Suprapubic skin (tissue), 4 donors: ENCODE measurements at regions not wholly inside any gene's neighbourhood (a gene's known extent, or its start where the extent isn't known, plus 50 kb on each side); places are given as distances from the start of the nearest gene placed in this dataset.

Source experiments
- DNase-seq, 2 donors: peaks; one replicate each; pipeline ENCODE4 v3.0.0-alpha.2; 2019; ENCODE audit warnings: low spot score in 2 of 2
- H3K27ac ChIP-seq: fragments of 200-600 bp; sonication (generic); one replicate; pipeline ENCODE4 v1.5.1; 2019
- H3K27me3 ChIP-seq: fragments of 200-600 bp; sonication (generic); one replicate; pipeline ENCODE4 v1.5.1; 2019
- H3K36me3 ChIP-seq: fragments of 200-600 bp; sonication (generic); one replicate; pipeline ENCODE4 v1.5.1; 2019
- H3K4me1 ChIP-seq: fragments of 200-600 bp; sonication (generic); one replicate; pipeline ENCODE4 v1.5.1; 2019
- H3K4me3 ChIP-seq: fragments of 200-600 bp; sonication (generic); one replicate; pipeline ENCODE4 v1.5.1; 2019; ENCODE audit warnings: mild to moderate bottlenecking
- H3K9me3 ChIP-seq: fragments of 200-600 bp; sonication (generic); one replicate; pipeline ENCODE4 v1.5.1; 2019
- EP300 ChIP-seq: sonication (generic); formaldehyde crosslinking; IDR thresholded peaks from one replicate; pipeline ENCODE4 v1.6.1; 2017; ENCODE audit warnings: antibody characterized with exemption
- POLR2A ChIP-seq, 2 donors: fragments of 450-650 bp; IDR thresholded peaks; one replicate each; pipeline ENCODE4 v1.6.1; 2017; ENCODE audit warnings: antibody characterized with exemption in 2 of 2, mild to moderate bottlenecking in 2 of 2, moderate library complexity in 2 of 2
- POLR2AphosphoS5 ChIP-seq, 3 donors: sonication (generic); formaldehyde crosslinking; IDR thresholded peaks; one replicate each; pipeline ENCODE4 v1.6.1; 2017; ENCODE audit warnings: antibody characterized with exemption in 3 of 3
- WGBS: methylation state at CpG from one replicate; pipeline ENCODE4 v1.1.5; 2018; 5-methylcytosine and 5-hydroxymethylcytosine counted together
- TF ChIP-seq, protein P1 (sequence below), 2 donors: fragments of 200-600 bp in 1 of 2; fragments of 450-650 bp in 1 of 2; sonication (generic) in 1 of 2; IDR thresholded peaks; one replicate each; pipeline ENCODE4 v1.5.1; 2016 to 2019; ENCODE audit warnings: antibody characterized with exemption in 2 of 2, mild to moderate bottlenecking in 1 of 2, moderate library complexity in 1 of 2

DNA sequence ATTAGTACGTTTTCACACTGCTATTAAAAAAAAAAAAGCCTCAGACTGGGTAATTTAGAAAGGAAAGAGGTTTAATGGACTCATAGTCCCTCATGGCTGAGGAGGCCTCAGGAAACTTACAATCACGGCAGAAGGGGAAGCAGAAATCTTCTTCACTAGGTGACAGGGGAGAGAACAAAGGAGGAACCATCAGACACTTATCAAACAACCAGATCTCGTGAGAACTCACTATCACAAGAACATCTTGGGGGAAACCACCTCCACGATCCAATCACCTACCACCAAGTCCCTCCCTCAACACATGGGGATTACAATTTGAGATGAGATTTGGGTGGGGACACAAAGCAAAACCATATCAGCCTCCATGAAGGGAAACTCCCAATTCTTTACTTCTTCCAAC is 85.2 kb upstream of the MAFB start:
- H3K9me3 ChIP-seq, result no peaks in the 10 kb centered on the region

DNA sequence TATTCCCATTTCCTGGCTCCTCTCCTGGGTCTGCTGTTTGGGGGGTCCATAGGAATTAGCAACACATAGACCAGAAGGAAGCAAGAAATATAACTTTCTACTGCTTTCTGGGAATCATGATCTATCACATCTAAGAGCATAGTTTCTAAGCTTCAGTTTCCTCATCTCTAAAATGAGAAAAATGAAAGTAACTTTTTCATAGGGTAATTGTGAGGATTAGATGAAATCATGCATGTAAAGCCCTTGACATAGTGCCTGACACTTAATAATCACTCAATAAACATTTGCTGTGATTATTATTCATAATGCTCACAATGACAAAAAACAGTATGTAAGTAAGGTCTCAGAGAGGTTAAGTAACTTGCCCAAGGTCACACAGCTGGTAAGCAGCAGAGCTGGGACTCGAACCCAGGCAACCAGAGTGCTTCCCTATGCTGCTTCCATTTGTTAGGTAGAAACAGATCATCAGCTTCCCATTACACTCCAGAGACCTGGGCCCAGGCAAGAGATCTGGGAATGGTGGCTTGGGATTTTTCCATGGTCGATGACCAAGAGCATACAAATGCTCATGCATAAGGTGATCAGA is 86.6 kb upstream of the MAFB start:
- 91% methylated on average over 2 of the region's 2 CpGs for WGBS
- no peaks in the 10 kb centered on the region for H3K9me3 ChIP-seq
- TF ChIP-seq EP300 (no peak), POLR2AphosphoS5 (IDR thresholded peaks at IDR 0.05) (no peak), POLR2A (IDR thresholded peaks at IDR 0.05) (no peak)
- TF ChIP-seq, protein P1, sequence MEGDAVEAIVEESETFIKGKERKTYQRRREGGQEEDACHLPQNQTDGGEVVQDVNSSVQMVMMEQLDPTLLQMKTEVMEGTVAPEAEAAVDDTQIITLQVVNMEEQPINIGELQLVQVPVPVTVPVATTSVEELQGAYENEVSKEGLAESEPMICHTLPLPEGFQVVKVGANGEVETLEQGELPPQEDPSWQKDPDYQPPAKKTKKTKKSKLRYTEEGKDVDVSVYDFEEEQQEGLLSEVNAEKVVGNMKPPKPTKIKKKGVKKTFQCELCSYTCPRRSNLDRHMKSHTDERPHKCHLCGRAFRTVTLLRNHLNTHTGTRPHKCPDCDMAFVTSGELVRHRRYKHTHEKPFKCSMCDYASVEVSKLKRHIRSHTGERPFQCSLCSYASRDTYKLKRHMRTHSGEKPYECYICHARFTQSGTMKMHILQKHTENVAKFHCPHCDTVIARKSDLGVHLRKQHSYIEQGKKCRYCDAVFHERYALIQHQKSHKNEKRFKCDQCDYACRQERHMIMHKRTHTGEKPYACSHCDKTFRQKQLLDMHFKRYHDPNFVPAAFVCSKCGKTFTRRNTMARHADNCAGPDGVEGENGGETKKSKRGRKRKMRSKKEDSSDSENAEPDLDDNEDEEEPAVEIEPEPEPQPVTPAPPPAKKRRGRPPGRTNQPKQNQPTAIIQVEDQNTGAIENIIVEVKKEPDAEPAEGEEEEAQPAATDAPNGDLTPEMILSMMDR (IDR thresholded peaks at IDR 0.05), result no peak

More for the DNA sequence above, 85.2 kb upstream of the MAFB start:
- WGBS, result 65% methylated on average over 4 of the region's 4 CpGs
- no peaks in the 10 kb centered on the region for H3K36me3 ChIP-seq
- H3K27me3 ChIP-seq, result no peaks in the 10 kb centered on the region
- TF ChIP-seq EP300, result no peak
- TF ChIP-seq POLR2AphosphoS5 (IDR thresholded peaks at IDR 0.05), result no peak
- TF ChIP-seq, protein P1 (IDR thresholded peaks at IDR 0.05), result no peak
- no peak for TF ChIP-seq POLR2A (IDR thresholded peaks at IDR 0.05)
- no peak overlapping the region for H3K4me3 ChIP-seq
- H3K27ac ChIP-seq, result no peak overlapping the region
- DNase-seq, result no peak
- peaks cover 18% of the 10 kb centered on the region for H3K4me1 ChIP-seq

DNA sequence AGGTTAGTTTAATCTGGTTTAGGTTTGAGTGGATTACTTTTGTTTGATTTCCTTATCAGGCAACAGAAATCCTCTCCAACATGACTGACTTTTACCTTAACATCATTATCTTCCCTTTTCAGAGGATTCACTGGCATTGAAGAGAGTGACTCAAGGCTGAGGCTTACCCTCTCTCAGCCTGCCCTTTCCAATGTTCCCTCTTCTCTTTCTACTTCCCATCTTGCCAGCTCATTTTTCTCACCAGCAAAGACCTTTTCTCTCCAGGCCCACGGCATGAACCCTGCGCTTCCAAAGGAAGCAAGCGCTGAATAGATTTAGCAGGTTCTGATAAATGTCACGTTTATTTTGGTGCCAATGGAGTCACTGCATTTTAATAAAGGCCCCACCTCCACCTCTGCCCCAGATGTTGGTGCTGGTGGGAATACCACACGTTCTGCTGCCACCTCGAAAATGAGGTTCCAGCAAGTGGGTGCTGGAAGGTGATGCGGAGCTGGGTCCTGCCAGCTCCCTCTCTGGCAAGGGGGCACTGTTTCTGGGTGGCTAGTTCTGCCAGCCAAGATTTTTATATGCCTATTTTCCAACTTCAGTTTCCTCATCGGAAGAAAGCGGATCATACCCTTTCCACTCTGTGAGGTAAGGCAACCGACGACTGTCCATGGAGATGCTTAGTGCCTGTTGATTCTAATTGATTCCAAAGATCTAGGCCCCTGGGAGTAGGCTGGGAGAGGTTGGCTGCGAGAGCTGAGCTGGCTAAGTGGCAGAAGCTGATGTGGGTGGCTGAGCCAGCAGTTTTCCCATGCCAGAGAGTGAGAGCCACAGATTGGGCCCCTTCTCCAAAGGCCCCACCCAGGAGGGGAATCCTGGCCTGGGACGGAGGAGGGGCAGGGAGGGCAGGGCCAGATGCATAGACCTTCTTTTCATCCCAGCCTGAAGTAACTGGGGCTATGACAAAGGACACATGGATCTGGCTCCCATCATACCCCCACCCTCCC is 87.7 kb upstream of the MAFB start:
- WGBS, result 55% methylated on average over 13 of the region's 13 CpGs
- Histone ChIP-seq H3K4me1 (peaks cover 18% of the 10 kb centered on the region), H3K27me3 (no peaks in the 10 kb centered on the region), H3K36me3 (no peaks in the 10 kb centered on the region), H3K9me3 (no peaks in the 10 kb centered on the region), H3K27ac (no peak overlapping the region), H3K4me3 (no peak overlapping the region)
- TF ChIP-seq POLR2AphosphoS5 (IDR thresholded peaks at IDR 0.05) (no peak), POLR2A (IDR thresholded peaks at IDR 0.05) (no peak), EP300 (no peak)
- TF ChIP-seq, protein P1 (IDR thresholded peaks at IDR 0.05), result no peak
- DNase-seq, result no peak

More for the DNA sequence above, 86.6 kb upstream of the MAFB start:
- Histone ChIP-seq H3K36me3 (no peaks in the 10 kb centered on the region), H3K27me3 (no peaks in the 10 kb centered on the region), H3K27ac (no peak overlapping the region), H3K4me3 (no peak overlapping the region), H3K4me1 (peaks cover 14% of the 10 kb centered on the region)
- no peak for DNase-seq

DNA sequence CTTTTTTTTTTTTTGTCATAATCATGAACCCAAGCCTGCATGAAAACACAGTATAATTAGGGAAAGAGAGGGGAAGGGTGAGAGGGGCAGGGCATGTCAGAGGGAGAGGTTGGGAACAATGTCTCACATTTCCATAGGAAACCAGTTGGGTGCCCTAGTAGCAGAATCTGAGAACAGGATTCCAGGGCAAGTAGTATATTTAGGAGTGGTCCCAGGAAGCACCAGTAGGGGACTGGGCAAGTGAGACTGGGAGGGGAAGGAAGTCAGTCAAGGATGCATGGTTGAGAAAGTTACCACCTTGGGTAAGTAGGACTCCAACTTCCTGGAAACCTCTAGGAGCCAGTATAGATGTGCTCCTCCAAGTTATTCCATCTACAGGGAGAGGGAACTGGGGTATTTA is 88.6 kb upstream of the MAFB start:
- no peaks in the 10 kb centered on the region for H3K36me3 ChIP-seq

More for the DNA sequence above, 88.6 kb upstream of the MAFB start:
- H3K4me1 ChIP-seq, result peaks cover 20% of the 10 kb centered on the region
- H3K27me3 ChIP-seq, result no peaks in the 10 kb centered on the region
- H3K9me3 ChIP-seq, result no peaks in the 10 kb centered on the region
- H3K4me3 ChIP-seq, result no peak overlapping the region
- TF ChIP-seq POLR2AphosphoS5 (IDR thresholded peaks at IDR 0.05), result no peak
- TF ChIP-seq EP300, result no peak
- TF ChIP-seq POLR2A (IDR thresholded peaks at IDR 0.05), result no peak
- TF ChIP-seq, protein P1 (IDR thresholded peaks at IDR 0.05), result no peak
- DNase-seq, result no peak
- no peak overlapping the region for H3K27ac ChIP-seq
